Neural progenitor cell (in vitro differentiated cells): ENCODE measurements at regions not wholly inside any gene's neighbourhood (a gene's known extent, or its start where the extent isn't known, plus 50 kb on each side); places are given as distances from the start of the nearest gene placed in this dataset.

ENCODE experiments used
- DNase-seq: peaks from one replicate; pipeline ENCODE4 v3.0.0-alpha.2; 2016; ENCODE audit warnings: low spot score
- H2AFZ ChIP-seq: fragments of 200-600 bp; sonication (generic); replicated peaks from 2 replicates; pipeline ENCODE4 v1.6.1; 2016; ENCODE audit warnings: antibody characterized with exemption
- H3F3A ChIP-seq: fragments of 200-600 bp; sonication (generic); 2 replicates; pipeline ENCODE4 v1.6.1; 2016; ENCODE audit warnings: antibody characterized with exemption, low read depth
- H3K27ac ChIP-seq: fragments of 200-600 bp; sonication (generic); 2 replicates; pipeline ENCODE4 v1.5.1; 2016; ENCODE audit warnings: mild to moderate bottlenecking
- H3K27me3 ChIP-seq: fragments of 200-600 bp; sonication (generic); 2 replicates; pipeline ENCODE4 v1.6.1; 2016; ENCODE audit warnings: mild to moderate bottlenecking, moderate library complexity
- H3K36me3 ChIP-seq: fragments of 200-600 bp; sonication (generic); 2 replicates; pipeline ENCODE4 v1.5.1; 2016
- H3K4me1 ChIP-seq: fragments of 200-600 bp; sonication (generic); 2 replicates; pipeline ENCODE4 v1.6.1; 2016; ENCODE audit warnings: mixed run types
- H3K4me2 ChIP-seq: fragments of 200-600 bp; sonication (generic); 2 replicates; pipeline ENCODE4 v1.6.1; 2016
- H3K4me3 ChIP-seq: fragments of 200-600 bp; sonication (generic); 2 replicates; pipeline ENCODE4 v1.5.1; 2016
- H3K79me2 ChIP-seq: fragments of 200-600 bp; sonication (generic); 2 replicates; pipeline ENCODE4 v1.6.1; 2016; ENCODE audit warnings: low read depth
- H3K9ac ChIP-seq: fragments of 200-600 bp; sonication (generic); 2 replicates; pipeline ENCODE4 v1.6.1; 2016
- H3K9me3 ChIP-seq: fragments of 200-600 bp; sonication (generic); 2 replicates; pipeline ENCODE4 v1.5.1; 2016; ENCODE audit warnings: low read depth
- H4K20me1 ChIP-seq: fragments of 200-600 bp; sonication (generic); 2 replicates; pipeline ENCODE4 v1.6.1; 2016; ENCODE audit warnings: low read depth
- H3K27ac Mint-ChIP-seq: 3 replicates; pipeline ENCODE4 v1.8.0; 2021; ENCODE audit warnings: mixed read lengths
- H3K27me3 Mint-ChIP-seq: 2 replicates; pipeline ENCODE4 v1.8.0; 2022; ENCODE audit warnings: low read depth, mild to moderate bottlenecking, inconsistent platforms, moderate library complexity, mixed read lengths; ENCODE audit not compliant: insufficient read depth
- H3K36me3 Mint-ChIP-seq: 3 replicates; pipeline ENCODE4 v1.8.0; 2021; ENCODE audit warnings: mixed read lengths
- H3K4me1 Mint-ChIP-seq: 3 replicates; pipeline ENCODE4 v1.8.0; 2021; ENCODE audit warnings: mixed read lengths
- H3K4me3 Mint-ChIP-seq: 3 replicates; pipeline ENCODE4 v1.8.0; 2021; ENCODE audit warnings: mild to moderate bottlenecking, moderate library complexity, mixed read lengths
- H3K9me3 Mint-ChIP-seq: 3 replicates; pipeline ENCODE4 v1.8.0; 2020; ENCODE audit warnings: mixed read lengths
- CTCF ChIP-seq: fragments of 200-600 bp; sonication (generic); IDR thresholded peaks from 2 replicates; pipeline ENCODE4 v1.5.1; 2017; ENCODE audit warnings: antibody characterized with exemption, mild to moderate bottlenecking
- EZH2 ChIP-seq: fragments of 200-600 bp; sonication (generic); IDR thresholded peaks from 2 replicates; pipeline ENCODE4 v1.6.1; 2017; ENCODE audit warnings: antibody characterized with exemption, mild to moderate bottlenecking, moderate library complexity
- EZH2phosphoT487 ChIP-seq: fragments of 200-600 bp; sonication (generic); IDR thresholded peaks from 2 replicates; pipeline ENCODE4 v1.6.1; 2017; ENCODE audit warnings: antibody characterized with exemption

GRCh38 chr7:69177461-69177861 is 420.8 kb upstream of the AUTS2 start:
- Histone ChIP-seq H3F3A (no peaks in the 10 kb centered on the region), H3K36me3 (no peaks in the 10 kb centered on the region), H3K4me1 (no peaks in the 10 kb centered on the region), H3K4me2 (no peak overlapping the region), H3K27me3 (no peaks in the 10 kb centered on the region), H4K20me1 (no peaks in the 10 kb centered on the region), H2AFZ (no peak overlapping the region), H3K79me2 (no peaks in the 10 kb centered on the region), H3K9me3 (no peaks in the 10 kb centered on the region), H3K4me3 (no peak overlapping the region), H3K9ac (no peak overlapping the region), H3K27ac (no peak overlapping the region)
- Mint-ChIP-seq H3K4me1 (peaks cover 13% of the 10 kb centered on the region), H3K27ac (no peak overlapping the region), H3K27me3 (peaks cover 5% of the 10 kb centered on the region), H3K9me3 (peaks cover 7% of the 10 kb centered on the region), H3K4me3 (no peak overlapping the region), H3K36me3 (no peaks in the 10 kb centered on the region)
- TF ChIP-seq CTCF (no peak), EZH2phosphoT487 (no peak), EZH2 (no peak)
- DNase-seq = no peak

GRCh38 chr7:69177941-69178494 is 420.3 kb upstream of the AUTS2 start:
- Histone ChIP-seq H3F3A (no peaks in the 10 kb centered on the region), H3K4me3 (no peak overlapping the region), H3K9ac (no peak overlapping the region), H3K79me2 (no peaks in the 10 kb centered on the region), H3K9me3 (no peaks in the 10 kb centered on the region), H2AFZ (no peak overlapping the region), H3K4me2 (no peak overlapping the region), H4K20me1 (no peaks in the 10 kb centered on the region), H3K27me3 (no peaks in the 10 kb centered on the region), H3K27ac (no peak overlapping the region), H3K36me3 (no peaks in the 10 kb centered on the region), H3K4me1 (no peaks in the 10 kb centered on the region)
- H3K36me3 Mint-ChIP-seq = no peaks in the 10 kb centered on the region
- no peak for TF ChIP-seq CTCF
- no peak for TF ChIP-seq EZH2
- no peak for TF ChIP-seq EZH2phosphoT487
- no peak overlapping the region for H3K4me3 Mint-ChIP-seq
- no peak overlapping the region for H3K27ac Mint-ChIP-seq
- H3K9me3 Mint-ChIP-seq = peaks cover 7% of the 10 kb centered on the region
- peaks cover 5% of the 10 kb centered on the region for H3K27me3 Mint-ChIP-seq
- DNase-seq = no peak
- H3K4me1 Mint-ChIP-seq = peaks cover 9% of the 10 kb centered on the region

GRCh38 chr7:69180662-69181061 is 417.6 kb upstream of the AUTS2 start:
- Histone ChIP-seq H3K9ac (no peak overlapping the region), H3K36me3 (no peaks in the 10 kb centered on the region), H3K9me3 (no peaks in the 10 kb centered on the region), H3K4me2 (no peak overlapping the region), H2AFZ (no peak overlapping the region), H3K27me3 (no peaks in the 10 kb centered on the region), H3K27ac (no peak overlapping the region), H3F3A (no peaks in the 10 kb centered on the region), H4K20me1 (no peaks in the 10 kb centered on the region), H3K79me2 (no peaks in the 10 kb centered on the region), H3K4me3 (no peak overlapping the region), H3K4me1 (no peaks in the 10 kb centered on the region)
- H3K4me3 Mint-ChIP-seq = no peak overlapping the region
- no peak overlapping the region for H3K27ac Mint-ChIP-seq
- peaks cover 3% of the 10 kb centered on the region for H3K4me1 Mint-ChIP-seq
- no peaks in the 10 kb centered on the region for H3K36me3 Mint-ChIP-seq
- H3K9me3 Mint-ChIP-seq = peaks cover 2% of the 10 kb centered on the region
- peaks cover under 1% of the 10 kb centered on the region for H3K27me3 Mint-ChIP-seq
- no peak for TF ChIP-seq EZH2phosphoT487
- no peak for TF ChIP-seq EZH2
- TF ChIP-seq CTCF = no peak
- no peak for DNase-seq
